Activated CD8-positive, alpha-beta memory T cell treated with anti-CD3 and anti-CD28 coated beads, Interleukin-2, amount 10 ng/mL, durations not matched to agents 7 days and 5 days (primary cell): ENCODE measurements at regions not wholly inside any gene's neighbourhood (a gene's known extent, or its start where the extent isn't known, plus 50 kb on each side); places are given as distances from the start of the nearest gene placed in this dataset.
"Not testable (repeated sequence)": the region's sequence is repeated elsewhere in the genome, so short reads cannot be mapped to it uniquely, and the experiment has no call there.

ENCODE experiments used
- ATAC-seq: fragments of 150-1000 bp; cut with Tn5 transposase; one replicate; pipeline ENCODE4 v1.10.0; 2021; ENCODE audit warnings: moderate library complexity
- CTCF ChIA-PET: fragments of 350-600 bp; sonication (Branson Sonifier 250); formaldehyde crosslinking; loops from one replicate; lab custom pipeline; 2021; ENCODE audit warnings: antibody characterized with exemption; lab: Charles Lee
- DNase-seq: peaks from one replicate; pipeline ENCODE4 v3.0.0-alpha.2; 2020
- H3K27ac Mint-ChIP-seq: one replicate; pipeline ENCODE4 v1.8.0; 2021; ENCODE audit warnings: mild to moderate bottlenecking, mixed read lengths
- H3K27me3 Mint-ChIP-seq: one replicate; pipeline ENCODE4 v1.8.0; 2021; ENCODE audit warnings: mixed read lengths
- H3K36me3 Mint-ChIP-seq: one replicate; pipeline ENCODE4 v1.8.0; 2021; ENCODE audit warnings: mild to moderate bottlenecking, mixed read lengths
- H3K4me1 Mint-ChIP-seq: one replicate; pipeline ENCODE4 v1.8.0; 2021; ENCODE audit warnings: mixed read lengths
- H3K4me3 Mint-ChIP-seq: one replicate; pipeline ENCODE4 v1.8.0; 2021; ENCODE audit warnings: mild to moderate bottlenecking, moderate library complexity, mixed read lengths
- H3K9me3 Mint-ChIP-seq: one replicate; pipeline ENCODE4 v1.8.0; 2022; ENCODE audit warnings: low read depth, mixed read lengths

DNA sequence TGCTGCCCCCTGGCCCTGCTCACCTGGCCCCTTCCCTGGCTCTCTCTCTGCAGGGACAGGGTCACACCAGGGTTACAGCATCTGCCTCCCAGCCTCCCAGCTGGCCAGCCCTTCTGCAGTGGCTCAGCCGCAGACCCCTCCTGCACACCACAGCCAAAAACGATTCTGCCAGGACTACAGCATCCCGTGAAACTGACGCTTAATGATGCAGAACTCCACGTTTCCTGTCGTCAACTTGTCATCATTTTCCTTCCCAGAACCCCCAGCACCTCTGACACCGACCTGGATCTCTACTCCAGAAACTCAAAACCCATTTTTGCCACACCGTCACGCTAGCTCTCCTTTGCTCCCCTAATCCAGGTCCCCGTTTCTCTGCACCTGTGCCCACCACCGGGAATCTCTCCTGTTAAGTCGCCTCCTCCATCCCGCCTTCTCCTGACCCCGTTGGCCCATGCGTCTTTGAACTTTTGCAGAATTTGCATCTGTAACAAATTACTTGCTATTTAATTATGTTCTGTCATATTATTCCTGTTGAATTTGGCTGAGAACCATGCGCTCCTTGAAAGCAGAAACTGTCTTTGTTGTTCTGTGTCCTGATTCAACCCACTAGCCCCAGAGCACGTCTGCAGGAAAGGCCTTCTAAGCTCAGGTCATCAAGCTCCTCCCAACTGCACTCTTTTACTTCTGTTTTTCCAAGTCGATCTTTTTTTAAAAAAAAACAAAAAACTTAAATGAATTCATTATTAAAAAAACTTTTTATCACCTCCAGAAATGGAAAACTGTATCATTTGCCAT is 173.2 kb upstream of the COPS8 start:
- H3K9me3 Mint-ChIP-seq = no peaks in the 10 kb centered on the region
- no peak overlapping the region for H3K27ac Mint-ChIP-seq
- no peak overlapping the region for H3K4me3 Mint-ChIP-seq
- no peaks in the 10 kb centered on the region for H3K36me3 Mint-ChIP-seq
- H3K27me3 Mint-ChIP-seq = peaks cover 18% of the 10 kb centered on the region
- CTCF ChIA-PET = no interaction called here
- H3K4me1 Mint-ChIP-seq = no peaks in the 10 kb centered on the region
- DNase-seq (no peak), ATAC-seq (no peak)

- CTCF ChIA-PET = no interaction called here
- no peaks in the 10 kb centered on the region for H3K9me3 Mint-ChIP-seq
- no peaks in the 10 kb centered on the region for H3K4me1 Mint-ChIP-seq
- no peak overlapping the region for H3K27ac Mint-ChIP-seq
- ATAC-seq = no peak
- no peak for DNase-seq
- H3K4me3 Mint-ChIP-seq = no peak overlapping the region
- H3K27me3 Mint-ChIP-seq = peaks cover 32% of the 10 kb centered on the region
- no peaks in the 10 kb centered on the region for H3K36me3 Mint-ChIP-seq
Observed at GRCh38 chr2:236915186-236915585, 170.5 kb upstream of the COPS8 start.

- Mint-ChIP-seq H3K27me3 (peaks cover 32% of the 10 kb centered on the region), H3K4me3 (no peak overlapping the region), H3K4me1 (no peaks in the 10 kb centered on the region), H3K36me3 (no peaks in the 10 kb centered on the region), H3K9me3 (no peaks in the 10 kb centered on the region), H3K27ac (no peak overlapping the region)
- no peak for ATAC-seq
- no peak for DNase-seq
- CTCF ChIA-PET = no interaction called here
Observed at GRCh38 chr2:236915726-236916125, 170.0 kb upstream of the COPS8 start.

- Mint-ChIP-seq H3K4me1 (no peaks in the 10 kb centered on the region), H3K4me3 (no peak overlapping the region), H3K9me3 (no peaks in the 10 kb centered on the region), H3K27me3 (peaks cover 29% of the 10 kb centered on the region), H3K27ac (no peak overlapping the region), H3K36me3 (no peaks in the 10 kb centered on the region)
- CTCF ChIA-PET = no interaction called here
- DNase-seq (no peak), ATAC-seq (no peak)
Observed at GRCh38 chr2:236916181-236916580, 169.5 kb upstream of the COPS8 start.

GRCh38 chr2:236916651-236917050 is 169.0 kb upstream of the COPS8 start:
- Mint-ChIP-seq H3K27me3 (peaks cover 29% of the 10 kb centered on the region), H3K36me3 (no peaks in the 10 kb centered on the region), H3K4me3 (no peak overlapping the region), H3K4me1 (no peaks in the 10 kb centered on the region), H3K9me3 (no peaks in the 10 kb centered on the region), H3K27ac (no peak overlapping the region)
- DNase-seq (no peak), ATAC-seq (no peak)
- CTCF ChIA-PET = no interaction called here

DNA sequence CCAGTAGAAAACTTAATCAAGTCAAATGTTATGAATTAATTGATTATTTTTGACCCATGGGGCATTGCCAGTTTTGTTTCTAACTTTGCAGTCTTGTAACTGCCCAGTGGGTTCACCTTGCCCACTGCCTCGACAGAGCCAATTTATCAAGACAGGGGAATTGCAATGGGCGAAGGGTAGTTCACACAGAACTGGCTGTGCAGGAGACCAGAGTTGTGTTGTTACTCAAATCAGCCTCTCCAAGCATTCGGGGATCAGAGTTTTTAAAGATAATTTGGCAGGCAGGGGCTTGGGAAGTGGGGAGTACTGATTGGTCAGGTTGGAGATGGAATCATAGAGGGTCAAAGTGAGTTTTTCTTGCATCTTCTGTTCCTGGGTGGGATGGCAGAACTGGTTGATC is 168.5 kb upstream of the COPS8 start:
- CTCF ChIA-PET = no interaction called here

DNA sequence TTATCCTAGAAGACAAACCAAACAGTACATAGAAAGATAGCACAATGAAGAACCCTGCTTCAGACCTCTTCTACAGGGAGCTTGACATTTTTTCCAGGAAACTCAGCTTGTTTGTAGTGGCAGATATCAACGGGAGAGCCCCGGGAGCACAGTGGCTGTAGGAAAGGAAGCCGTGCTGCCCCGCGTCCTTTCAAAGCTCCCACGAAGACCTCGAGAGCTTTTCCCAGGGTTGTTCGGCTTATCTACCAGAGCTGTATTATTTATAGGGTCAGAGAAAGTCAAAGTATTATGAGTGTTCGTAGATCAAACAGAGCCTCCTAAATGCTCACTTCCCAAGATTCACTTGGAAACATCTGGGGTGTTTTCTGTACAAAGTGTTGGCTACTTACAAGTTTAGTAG is 167.1 kb upstream of the COPS8 start:
- ATAC-seq (no peak), DNase-seq (no peak)
- Mint-ChIP-seq H3K27me3 (peaks cover 25% of the 10 kb centered on the region), H3K9me3 (no peaks in the 10 kb centered on the region), H3K27ac (no peak overlapping the region), H3K4me3 (no peak overlapping the region), H3K4me1 (no peaks in the 10 kb centered on the region), H3K36me3 (no peaks in the 10 kb centered on the region)
- CTCF ChIA-PET = no interaction called here

More for the DNA sequence above, 168.5 kb upstream of the COPS8 start:
- Mint-ChIP-seq H3K27me3 (peaks cover 29% of the 10 kb centered on the region), H3K9me3 (no peaks in the 10 kb centered on the region), H3K27ac (no peak overlapping the region), H3K36me3 (no peaks in the 10 kb centered on the region), H3K4me1 (no peaks in the 10 kb centered on the region), H3K4me3 (no peak overlapping the region)
- no peak for ATAC-seq
- DNase-seq = no peak

GRCh38 chr2:236919209-236919608 is 166.5 kb upstream of the COPS8 start:
- DNase-seq (no peak), ATAC-seq (no peak)
- no peaks in the 10 kb centered on the region for H3K36me3 Mint-ChIP-seq
- no peaks in the 10 kb centered on the region for H3K4me1 Mint-ChIP-seq
- H3K9me3 Mint-ChIP-seq = no peaks in the 10 kb centered on the region
- no peak overlapping the region for H3K4me3 Mint-ChIP-seq
- peaks cover 27% of the 10 kb centered on the region for H3K27me3 Mint-ChIP-seq
- CTCF ChIA-PET = no interaction called here
- H3K27ac Mint-ChIP-seq = no peak overlapping the region

DNA sequence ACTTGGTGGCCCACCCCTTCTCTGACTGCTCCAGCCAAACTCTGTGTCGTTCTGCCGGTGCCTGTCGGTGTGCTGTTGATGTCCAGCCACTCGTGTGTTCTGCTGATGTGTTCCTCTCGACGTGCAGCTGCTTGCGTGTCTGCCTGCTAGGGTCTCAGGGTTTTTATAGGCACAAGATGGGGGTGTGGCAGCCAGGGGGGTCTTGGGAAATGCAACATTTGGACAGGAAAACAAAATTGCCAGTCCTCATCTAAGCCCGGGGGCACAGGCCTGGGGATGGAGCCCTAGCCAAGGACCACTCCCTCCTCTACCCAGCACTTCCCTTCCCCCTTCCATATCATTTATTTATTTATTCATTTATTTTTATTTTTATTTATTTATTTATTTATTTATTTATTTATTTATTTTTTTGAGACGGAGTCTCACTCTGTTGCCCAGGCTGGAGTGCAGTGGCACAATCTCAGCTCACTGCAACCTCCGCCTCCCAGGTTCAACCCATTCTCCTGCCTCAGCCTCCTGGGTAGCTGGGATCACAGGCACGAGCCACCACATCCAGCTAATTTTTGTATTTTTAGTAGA is 165.8 kb upstream of the COPS8 start:
- H3K4me3 Mint-ChIP-seq, H3K27ac Mint-ChIP-seq, DNase-seq, H3K9me3 Mint-ChIP-seq, H3K4me1 Mint-ChIP-seq, H3K36me3 Mint-ChIP-seq, ATAC-seq, CTCF ChIA-PET: not testable (repeated sequence)
- peaks cover 28% of the 10 kb centered on the region for H3K27me3 Mint-ChIP-seq

GRCh38 chr2:236922061-236922460 is 163.6 kb upstream of the COPS8 start:
- Mint-ChIP-seq H3K4me3 (no peak overlapping the region), H3K36me3 (no peaks in the 10 kb centered on the region), H3K4me1 (no peaks in the 10 kb centered on the region), H3K27ac (no peak overlapping the region), H3K9me3 (no peaks in the 10 kb centered on the region), H3K27me3 (peaks cover 33% of the 10 kb centered on the region)
- CTCF ChIA-PET = no interaction called here
- ATAC-seq (no peak), DNase-seq (no peak)

DNA sequence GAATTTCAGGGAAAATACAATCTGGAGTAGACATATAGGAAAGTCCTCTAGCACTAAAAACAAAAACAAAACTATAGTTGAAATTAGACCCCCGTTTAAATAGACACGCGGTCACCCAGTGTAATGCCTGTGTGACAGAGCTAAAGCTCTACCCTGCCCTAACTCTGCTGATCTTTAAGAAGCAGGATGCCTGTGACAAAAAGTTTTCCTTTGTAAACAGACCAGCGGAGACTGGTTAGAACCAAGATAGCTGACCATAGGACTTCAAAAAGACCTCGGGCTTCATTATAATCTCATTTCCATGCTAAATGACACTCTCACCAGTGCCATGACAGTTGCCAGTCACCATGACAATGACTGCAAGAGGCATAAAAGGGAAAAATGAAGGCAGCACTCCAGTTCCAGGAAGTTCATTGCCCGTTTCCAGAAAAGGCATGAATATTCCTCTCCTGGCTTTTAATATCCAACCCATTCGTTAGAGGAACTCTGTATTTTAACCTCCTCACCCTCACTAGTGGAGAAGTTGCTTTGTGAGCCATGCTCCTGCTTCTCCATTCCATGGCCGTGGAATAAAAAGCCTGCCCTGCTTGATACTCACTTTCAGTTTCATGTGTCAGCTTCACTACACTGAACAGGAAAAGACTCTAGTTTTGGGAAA is 157.2 kb upstream of the COPS8 start:
- CTCF ChIA-PET = no interaction called here
- no peak for DNase-seq
- Mint-ChIP-seq H3K4me1 (peaks cover 5% of the 10 kb centered on the region), H3K36me3 (no peaks in the 10 kb centered on the region), H3K9me3 (no peaks in the 10 kb centered on the region), H3K27ac (peak overlapping the region; percentile 38), H3K4me3 (peak overlapping the region; percentile 65), H3K27me3 (peaks cover 36% of the 10 kb centered on the region)
- ATAC-seq = no peak

GRCh38 chr2:236932831-236933361 is 152.8 kb upstream of the COPS8 start:
- Mint-ChIP-seq H3K36me3 (no peaks in the 10 kb centered on the region), H3K27ac (no peak overlapping the region), H3K27me3 (peaks cover 16% of the 10 kb centered on the region), H3K4me1 (peaks cover 5% of the 10 kb centered on the region), H3K4me3 (no peak overlapping the region), H3K9me3 (no peaks in the 10 kb centered on the region)
- no peak for DNase-seq
- CTCF ChIA-PET = no interaction called here
- ATAC-seq = no peak

- ATAC-seq (no peak), DNase-seq (no peak)
- H3K36me3 Mint-ChIP-seq = no peaks in the 10 kb centered on the region
- H3K27me3 Mint-ChIP-seq = peaks cover 10% of the 10 kb centered on the region
- CTCF ChIA-PET = no interaction called here
- no peaks in the 10 kb centered on the region for H3K9me3 Mint-ChIP-seq
- H3K27ac Mint-ChIP-seq = no peak overlapping the region
- H3K4me1 Mint-ChIP-seq = no peaks in the 10 kb centered on the region
- no peak overlapping the region for H3K4me3 Mint-ChIP-seq
Observed at GRCh38 chr2:236934166-236934565, 151.5 kb upstream of the COPS8 start.

- ATAC-seq (no peak), DNase-seq (no peak)
- CTCF ChIA-PET = no interaction called here
Observed at GRCh38 chr2:236934656-236935055, 151.0 kb upstream of the COPS8 start.

More at GRCh38 chr2:236934656-236935055, 151.0 kb upstream of the COPS8 start:
- H3K9me3 Mint-ChIP-seq = no peaks in the 10 kb centered on the region
- no peaks in the 10 kb centered on the region for H3K36me3 Mint-ChIP-seq
- H3K4me3 Mint-ChIP-seq = no peak overlapping the region
- H3K4me1 Mint-ChIP-seq = no peaks in the 10 kb centered on the region
- peaks cover 10% of the 10 kb centered on the region for H3K27me3 Mint-ChIP-seq
- no peak overlapping the region for H3K27ac Mint-ChIP-seq
